HepG2 (cell line): ENCODE measurements at regions not wholly inside any gene's neighbourhood (a gene's known extent, or its start where the extent isn't known, plus 50 kb on each side); places are given as distances from the start of the nearest gene placed in this dataset.

Experiments used
- ATAC-seq: fragments of 200-7000 bp; cut with Tn5 transposase; 3 replicates; pipeline ENCODE4 v1.9.1; 2020; ENCODE audit warnings: mild to moderate bottlenecking, moderate library complexity
- BruUV-seq: library from RNA; stranded (reverse); fragments of 400-500 nt; replicated peaks from 2 replicates; lab custom pipeline; 2021; lab: Mats Ljungman, UMichigan
- CTCF ChIA-PET: fragments of 300-600 bp; formaldehyde crosslinking; extraction: SDS; loops from one replicate; lab custom pipeline; 2021; ENCODE audit warnings: low total read pairs, inconsistent platforms, low intra/inter-chr PET ratio; lab: Yijun Ruan, JAX
- POLR2A ChIA-PET: fragments of 350-600 bp; sonication (Branson Sonifier 250); formaldehyde crosslinking; loops from one replicate; lab custom pipeline; 2020; ENCODE audit warnings: antibody characterized with exemption, inconsistent platforms; lab: Yijun Ruan, JAX
- DNase-seq: peaks from one replicate; pipeline ENCODE4 v3.0.0-alpha.2; 2015; ENCODE audit warnings: low spot score
- FAIRE-seq: peaks from 3 replicates; lab custom pipeline; 2011; peaks lifted over from hg19 to GRCh38; lab: Jason Lieb, UNC
- H2AFZ ChIP-seq: one replicate; pipeline ENCODE4 v1.6.1; 2011; ENCODE audit warnings: low read length, inconsistent platforms
- H3K27ac ChIP-seq: fragments of 300-600 bp; 3 replicates; pipeline ENCODE4 v1.8.0; 2011; ENCODE audit warnings: mixed run types, mild to moderate bottlenecking, mixed read lengths, low read length, inconsistent platforms; ENCODE audit not compliant: insufficient read depth; ENCODE audit errors: extremely low read length
- H3K27me3 ChIP-seq, 2 experiments: fragments of 200-600 bp in 1 of 2; 2 replicates in 1 of 2; 3 replicates in 1 of 2; pipeline versions ENCODE4 v1.6.0 to v1.8.0; 2011; ENCODE audit warnings: low read length in 2 of 2, mild to moderate bottlenecking in 2 of 2, moderate library complexity in 2 of 2, inconsistent platforms in 1 of 2; ENCODE audit not compliant: insufficient read depth in 2 of 2, control insufficient read depth in 1 of 2
- H3K36me3 ChIP-seq, 2 experiments: fragments of 200-600 bp in 1 of 2; replicated peaks in 1 of 2; 2 replicates in 1 of 2; 3 replicates in 1 of 2; pipeline versions ENCODE4 v1.5.1 to v1.8.0; 2011; ENCODE audit warnings: low read length in 2 of 2, inconsistent platforms in 1 of 2; ENCODE audit not compliant: insufficient read depth in 2 of 2, control insufficient read depth in 1 of 2
- H3K4me1 ChIP-seq: 2 replicates; pipeline ENCODE4 v1.5.1; 2012; ENCODE audit warnings: low read length, inconsistent platforms; ENCODE audit not compliant: insufficient read depth
- H3K4me2 ChIP-seq: 2 replicates; pipeline ENCODE4 v1.6.0; 2011; ENCODE audit warnings: low read depth, low read length, inconsistent platforms
- H3K4me3 ChIP-seq, 3 experiments: fragments of 200-600 bp in 1 of 3; sonication (generic), shearing (Covaris generic) in 1 of 3; replicated peaks in 1 of 3; 2 replicates each; pipeline ENCODE4 v1.5.1; 2011 to 2016; ENCODE audit warnings: low read length in 3 of 3, inconsistent platforms in 2 of 3, low read depth in 2 of 3, mild to moderate bottlenecking in 2 of 3, control low read depth in 1 of 3, mixed read lengths in 1 of 3; ENCODE audit not compliant: insufficient read depth in 1 of 3
- H3K79me2 ChIP-seq: one replicate; pipeline ENCODE4 v1.6.1; 2011; ENCODE audit warnings: low read length, inconsistent platforms; ENCODE audit not compliant: insufficient read depth
- H3K9ac ChIP-seq: 2 replicates; pipeline ENCODE4 v1.6.0; 2011; ENCODE audit warnings: mild to moderate bottlenecking, low read depth, low read length, inconsistent platforms; ENCODE audit not compliant: insufficient read depth
- H3K9me3 ChIP-seq: 2 replicates; pipeline ENCODE4 v1.5.1; 2012; ENCODE audit warnings: mild to moderate bottlenecking, low read length
- H4K20me1 ChIP-seq: 2 replicates; pipeline ENCODE4 v1.6.0; 2011; ENCODE audit warnings: inconsistent platforms, mild to moderate bottlenecking, low read length, moderate library complexity; ENCODE audit not compliant: insufficient read depth
- GABPA ChIP-seq, 2 experiments: IDR thresholded peaks; 2 replicates each; pipeline ENCODE4 v1.6.1; 2011 to 2016; ENCODE audit warnings: low read depth in 2 of 2, low read length in 1 of 2, missing biosample characterization in 1 of 2, missing genetic modification characterization in 1 of 2
- MED8 ChIP-seq: sonication (generic); formaldehyde crosslinking; IDR thresholded peaks from 2 replicates; pipeline ENCODE4 v1.8.1; 2023; ENCODE audit warnings: mild to moderate bottlenecking, missing genetic modification reagents; ENCODE audit not compliant: insufficient replicate concordance
- NR2F6 ChIP-seq, 2 experiments: IDR thresholded peaks; 2 replicates each; pipeline ENCODE4 v1.6.1; 2016; ENCODE audit warnings: antibody characterized with exemption in 1 of 2, mild to moderate bottlenecking in 1 of 2
- RELA ChIP-seq: sonication (generic); formaldehyde crosslinking; IDR thresholded peaks from 2 replicates; pipeline ENCODE4 v1.4.0; 2020; ENCODE audit warnings: missing genetic modification reagents
- XBP1 ChIP-seq: sonication (generic); formaldehyde crosslinking; IDR thresholded peaks from 2 replicates; pipeline ENCODE4 v1.5.0; 2020; ENCODE audit warnings: missing genetic modification reagents
- ZBTB10 ChIP-seq: sonication (generic); formaldehyde crosslinking; IDR thresholded peaks from 2 replicates; pipeline ENCODE4 v1.4.0; 2020; ENCODE audit warnings: missing genetic modification reagents, borderline replicate concordance
- ZFP36L1 ChIP-seq: sonication (generic); formaldehyde crosslinking; IDR thresholded peaks from 2 replicates; pipeline ENCODE4 v1.8.0; 2022; ENCODE audit warnings: mild to moderate bottlenecking, missing genetic modification reagents, moderate library complexity
- ZNF749 ChIP-seq: sonication (generic); formaldehyde crosslinking; IDR thresholded peaks from 2 replicates; pipeline ENCODE4 v1.8.0; 2022; ENCODE audit warnings: mild to moderate bottlenecking, missing genetic modification reagents, moderate library complexity, borderline replicate concordance
- WGBS: methylation state at CpG from one replicate; pipeline ENCODE4 v1.1.6; 2017; ENCODE audit warnings: low lambda C conversion rate; 5-methylcytosine and 5-hydroxymethylcytosine counted together
- in situ Hi-C: cut with HindIII; loops from 2 replicates; pipeline ENCODE4 v1.10.0; 2017; ENCODE audit warnings: low pct_unique_long_range_greater_than_20kb; ENCODE audit not compliant: extremely low pct_ligation_motif_present
- intact Hi-C: fragments of 100-400 bp; cut with micrococcal nuclease; formaldehyde crosslinking; loops from one replicate; pipeline ENCODE4 v1.10.0; 2022; ENCODE audit not compliant: unreplicated experiment

DNA sequence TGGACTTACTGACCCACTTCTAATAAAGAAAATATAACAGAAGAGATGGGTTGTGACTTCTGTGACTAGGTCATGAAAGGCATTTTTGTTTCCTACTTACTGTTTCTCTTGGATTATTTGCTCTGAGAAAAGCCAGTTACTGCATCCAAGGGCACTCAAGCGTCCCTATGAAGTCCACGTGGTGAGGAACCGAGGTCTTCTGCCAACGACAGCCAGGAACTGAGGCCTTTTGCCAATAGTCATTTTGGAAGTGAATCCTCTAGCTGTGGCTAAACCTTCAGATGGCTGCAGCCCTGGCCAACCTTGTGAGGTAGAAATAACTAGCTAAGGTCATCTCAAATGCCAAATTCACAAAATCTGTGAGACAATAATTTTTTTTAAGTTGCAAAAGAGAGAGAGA is 449.8 kb upstream of the RGPD4 start (continued):
- TF ChIP-seq ZNF749 (no peak), RELA (CRISPR knock-in tag) (no peak), ZBTB10 (no peak), GABPA (IDR thresholded peaks at IDR 0.05; ENCODE audit: low read depth, low read length) (no peak), GABPA (CRISPR knock-in tag; IDR thresholded peaks at IDR 0.05; ENCODE audit: low read depth) (no peak), XBP1 (no peak), MED8 (CRISPR knock-in tag) (no peak)

DNA sequence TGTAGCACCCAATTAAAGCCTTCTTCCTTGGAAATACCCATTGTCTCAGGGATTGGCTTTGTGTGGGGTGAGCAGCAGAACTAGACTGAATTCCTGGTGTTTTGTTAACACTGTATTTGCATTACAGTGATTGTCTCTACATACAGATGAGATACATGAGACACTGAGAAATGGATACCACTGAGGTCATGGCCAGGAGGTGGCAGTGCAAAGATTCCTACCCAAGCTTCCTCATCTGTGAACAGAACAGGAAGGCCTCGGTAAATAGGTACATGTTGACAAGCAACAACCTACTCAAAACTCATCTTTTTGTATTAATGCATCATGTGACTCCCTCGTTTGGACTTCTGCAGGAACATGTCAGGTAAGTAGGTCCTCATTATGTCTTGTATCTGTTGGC is 445.8 kb upstream of the RGPD4 start:
- Histone ChIP-seq H3K27ac (no peak overlapping the region), H4K20me1 (no peaks in the 10 kb centered on the region), H3K27me3 (no peaks in the 10 kb centered on the region), H3K36me3 (no peaks in the 10 kb centered on the region), H3K9me3 (peaks cover 35% of the 10 kb centered on the region; the same call in 1 of the 2 replicates), H3K4me1 (no peaks in the 10 kb centered on the region), H2AFZ (no peak overlapping the region), H3K4me2 (no peak overlapping the region), H3K9ac (no peak overlapping the region), H3K79me2 (no peaks in the 10 kb centered on the region), H3K4me3 (no peak overlapping the region)
- ATAC-seq: no peak
- intact Hi-C loops: no loop called here
- in situ Hi-C loops: no loop called here
- POLR2A ChIA-PET: no interaction called here
- no peak for DNase-seq
- BruUV-seq: no TSS peak
- 22% methylated on average over 2 of the region's 2 CpGs for WGBS
- CTCF ChIA-PET: no interaction called here
- no peak for TF ChIP-seq NR2F6 (IDR thresholded peaks at IDR 0.05)
- no peak for TF ChIP-seq NR2F6 (CRISPR knock-in tag; IDR thresholded peaks at IDR 0.05)
- no peak for TF ChIP-seq ZFP36L1 (CRISPR knock-in tag)
- FAIRE-seq: peak; percentile 8
